Kidney tubule cell (primary cell): ENCODE measurements at regions not wholly inside any gene's neighbourhood (a gene's known extent, or its start where the extent isn't known, plus 50 kb on each side); places are given as distances from the start of the nearest gene placed in this dataset.
"Not testable (repeated sequence)": the region's sequence is repeated elsewhere in the genome, so short reads cannot be mapped to it uniquely, and the experiment has no call there.

Experiments used
- DNase-seq: peaks from one replicate; pipeline ENCODE4 v3.0.0-alpha.2; 2018; ENCODE audit warnings: low spot score

DNA sequence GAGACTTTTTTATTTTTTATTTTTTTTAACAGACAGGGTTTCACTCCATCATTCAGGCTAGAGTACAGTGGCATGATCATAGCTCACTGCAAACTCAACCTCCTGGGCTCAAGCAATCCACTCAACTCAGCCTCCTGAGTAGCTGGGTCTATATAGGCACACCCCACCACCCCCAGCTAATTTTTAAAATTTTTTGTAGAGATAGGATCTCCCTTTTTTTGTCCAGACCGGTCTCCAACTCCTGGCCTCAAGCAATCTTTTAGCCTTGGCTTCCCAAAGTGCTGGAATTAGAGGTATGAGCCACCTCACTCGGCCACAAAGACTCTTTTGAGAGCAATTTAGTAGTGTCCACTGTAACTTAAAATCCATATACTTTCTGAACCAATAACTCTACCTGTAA, 103.3 kb upstream of the DST start:
- no peak for DNase-seq

DNA sequence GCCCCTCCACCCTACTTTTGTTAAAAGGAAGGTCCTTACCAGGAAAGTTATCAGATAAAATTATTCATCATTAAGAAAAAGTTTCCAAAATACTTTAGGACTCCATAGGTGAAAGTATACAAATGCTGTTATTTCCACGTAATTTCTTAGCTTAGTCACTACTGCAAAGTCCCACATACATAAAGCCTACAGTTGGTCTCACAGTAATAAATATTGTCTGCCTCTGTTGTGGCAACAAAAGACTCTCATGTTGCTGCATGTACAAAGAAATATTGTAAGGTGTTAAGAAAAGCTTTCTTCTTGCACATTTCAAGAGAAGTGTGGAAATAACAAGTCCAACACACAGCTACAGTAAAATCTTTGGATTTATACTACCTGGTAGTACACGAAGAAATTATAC, 102.4 kb upstream of the DST start:
- no peak for DNase-seq

GRCh38 chr6:56744528-56744927, 101.8 kb upstream of the DST start:
- no peak for DNase-seq

DNA sequence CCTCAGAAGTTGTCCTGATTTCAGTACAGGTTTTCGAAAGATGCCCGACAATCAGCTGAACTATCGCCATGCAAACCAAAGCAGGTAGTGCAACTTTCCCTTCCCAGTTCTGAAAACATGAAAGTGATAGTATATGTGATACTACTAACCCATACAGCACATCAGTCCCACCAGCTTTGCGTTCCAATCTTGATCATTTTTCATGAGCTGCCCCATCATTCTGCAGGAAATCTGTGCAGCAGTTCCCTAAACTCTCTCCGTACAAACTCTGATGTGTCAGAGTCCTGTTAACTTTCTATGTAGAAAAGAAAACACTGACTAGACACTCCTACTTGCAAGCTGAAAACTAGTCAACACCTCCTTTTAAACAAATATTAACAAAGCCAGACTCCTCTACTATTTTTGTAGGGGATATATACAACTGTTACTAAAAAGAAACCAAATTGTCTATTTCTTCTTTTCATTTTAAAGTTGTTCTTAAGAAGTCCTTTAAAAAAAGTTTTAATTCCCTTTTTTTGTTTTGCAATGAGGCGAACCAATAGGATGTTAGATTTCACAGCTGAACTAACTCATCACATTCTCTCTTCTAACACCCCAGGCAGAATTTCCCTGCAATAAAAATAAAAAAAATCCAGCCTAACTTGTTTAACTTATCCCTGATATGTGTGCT, 99.6 kb upstream of the DST start:
- peak; percentile 57 for DNase-seq

- DNase-seq, result no peak
Measured at GRCh38 chr6:56741472-56741871, 98.8 kb upstream of the DST start.

DNA sequence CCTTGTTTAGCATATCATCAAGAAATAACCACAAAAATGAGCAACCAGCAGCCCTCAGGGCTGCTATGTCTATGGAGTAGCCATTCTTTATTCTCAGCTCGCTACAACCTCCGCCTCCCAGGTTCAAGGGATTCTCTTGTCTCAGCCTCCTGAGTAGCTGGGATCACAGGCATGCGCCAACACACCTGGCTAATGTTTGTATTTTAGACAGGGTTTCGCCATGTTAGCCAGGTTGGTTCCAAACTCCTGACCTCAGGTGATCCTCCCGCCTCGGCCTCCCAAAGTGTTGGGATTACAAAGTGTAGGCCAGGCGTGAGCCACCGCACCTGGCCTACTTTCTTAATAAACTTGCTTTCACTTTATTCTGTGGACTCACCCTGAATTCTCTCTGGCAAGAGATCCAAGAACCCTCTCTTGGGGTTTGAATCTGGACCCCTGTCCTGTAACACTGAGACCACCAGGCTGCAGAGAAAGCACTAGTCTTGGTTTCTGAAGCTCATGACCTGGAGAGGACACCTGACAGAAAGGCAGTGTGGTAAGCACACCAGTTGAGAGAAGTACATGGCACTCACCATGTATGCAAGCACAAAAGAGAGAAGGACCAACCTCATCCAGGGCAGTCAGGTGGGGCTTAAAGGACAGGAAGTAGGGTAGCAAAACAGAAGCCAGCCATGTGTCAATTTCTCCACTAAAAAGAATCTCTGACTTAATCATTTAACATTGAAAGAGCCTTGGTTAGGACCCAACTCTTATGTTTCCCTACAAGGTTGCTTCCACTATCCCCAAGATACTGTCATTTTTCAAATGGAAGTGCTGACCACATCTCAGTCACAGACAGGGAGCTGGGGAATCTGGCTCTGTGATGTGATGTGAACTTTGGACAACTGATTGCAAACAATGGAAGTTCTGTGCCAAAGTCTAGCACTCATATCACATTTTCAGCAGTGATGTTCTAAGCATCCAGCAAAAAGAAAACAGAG, 97.4 kb upstream of the DST start:
- DNase-seq, result no peak

- DNase-seq, result no peak
Measured at GRCh38 chr6:56736804-56737203, 94.1 kb upstream of the DST start.

DNA sequence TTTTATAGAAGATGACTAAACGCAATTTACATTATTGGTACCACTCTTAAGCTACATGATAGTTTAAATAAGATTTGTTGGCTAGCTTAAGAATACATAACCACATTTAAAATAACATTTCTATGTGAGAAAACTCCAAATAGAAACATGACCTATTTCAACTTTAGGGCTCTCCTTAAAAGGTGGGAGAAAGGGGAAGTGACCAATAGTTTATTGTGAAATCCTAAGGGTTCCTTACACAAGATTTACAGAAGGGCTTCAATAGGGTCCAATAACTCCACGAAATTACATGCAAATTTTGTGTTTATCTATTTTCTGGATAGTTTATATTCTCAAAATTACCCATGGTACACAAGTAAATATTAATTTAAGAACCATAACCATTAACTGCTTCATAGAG, 91.6 kb upstream of the DST start:
- DNase-seq, result no peak

GRCh38 chr6:56733211-56733697, 90.6 kb upstream of the DST start:
- no peak for DNase-seq

DNA sequence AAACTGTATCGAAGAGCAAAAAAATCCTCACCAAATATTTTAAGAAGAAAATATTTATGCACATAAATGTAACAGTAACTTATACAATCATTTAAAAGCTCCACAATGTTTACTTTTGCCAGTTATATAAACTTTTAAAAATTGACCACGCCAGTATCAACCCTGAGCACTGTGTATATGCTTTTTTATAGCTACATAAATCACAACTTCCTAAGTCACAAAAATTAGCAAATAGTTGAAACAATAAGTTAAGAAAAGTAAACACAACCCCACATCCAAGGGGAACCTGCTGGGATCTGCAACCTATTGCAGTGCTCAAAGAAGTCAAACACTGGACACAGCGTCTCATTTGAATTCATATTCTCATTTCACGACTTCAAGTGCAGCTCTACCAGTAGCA, 89.8 kb upstream of the DST start:
- no peak for DNase-seq

GRCh38 chr6:56730663-56731529, 88.2 kb upstream of the DST start:
- peak; percentile 71 for DNase-seq

GRCh38 chr6:56729719-56730118, 87.0 kb upstream of the DST start:
- DNase-seq, result peak; percentile 56

DNA sequence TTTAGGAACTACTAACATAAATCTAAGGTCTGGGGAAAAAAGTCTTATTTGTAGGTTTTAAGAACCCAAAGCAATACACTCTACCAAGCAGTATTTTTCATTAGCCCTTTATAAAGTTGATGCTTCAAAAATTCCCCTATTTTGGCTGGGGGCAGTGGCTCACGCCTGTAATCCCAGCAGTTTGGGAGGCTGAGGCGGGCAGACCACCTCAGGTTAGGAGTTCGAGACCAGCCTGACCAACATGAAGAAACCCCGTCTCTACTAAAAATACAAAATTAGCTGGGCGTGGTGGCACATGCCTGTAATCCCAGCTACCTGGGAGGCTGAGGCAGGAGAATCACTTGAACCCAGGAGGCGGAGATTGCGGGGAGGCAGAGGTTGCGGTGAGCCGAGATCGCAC, 86.5 kb upstream of the DST start:
- not testable (repeated sequence) for DNase-seq

DNA sequence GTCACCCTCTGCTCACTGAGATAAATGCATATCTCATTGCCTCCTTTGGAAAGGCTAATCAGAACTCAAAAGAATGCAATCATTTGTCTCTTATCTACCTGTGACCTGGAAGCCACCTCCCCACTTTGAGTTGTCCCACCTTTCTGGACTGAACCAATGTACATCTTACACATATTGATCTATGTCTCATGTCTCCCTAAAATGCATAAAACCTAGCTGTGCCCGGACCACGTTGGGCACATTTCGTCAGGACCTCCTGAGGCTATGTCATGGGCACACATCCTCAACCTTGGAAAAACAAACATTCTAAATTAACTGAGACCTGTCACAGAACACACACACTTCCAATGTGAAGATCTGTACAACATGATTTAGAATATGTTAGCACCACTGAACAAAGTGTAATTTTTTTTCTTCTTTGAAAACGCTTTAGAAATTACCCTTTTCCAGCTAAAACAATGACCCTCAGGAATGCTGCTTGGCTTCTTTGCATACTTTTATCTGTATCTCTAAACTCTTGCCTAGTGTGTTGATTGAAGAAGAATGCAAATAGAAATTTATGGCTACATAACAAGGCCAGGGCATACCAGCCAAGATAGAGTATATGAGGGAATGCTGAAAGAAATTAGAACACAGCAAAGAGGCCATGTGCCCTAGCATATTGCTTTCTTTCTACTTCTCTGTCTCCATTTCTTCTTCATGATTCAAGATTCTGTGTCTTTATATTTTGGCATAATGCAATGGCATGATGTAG, 84.6 kb upstream of the DST start:
- no peak for DNase-seq

DNA sequence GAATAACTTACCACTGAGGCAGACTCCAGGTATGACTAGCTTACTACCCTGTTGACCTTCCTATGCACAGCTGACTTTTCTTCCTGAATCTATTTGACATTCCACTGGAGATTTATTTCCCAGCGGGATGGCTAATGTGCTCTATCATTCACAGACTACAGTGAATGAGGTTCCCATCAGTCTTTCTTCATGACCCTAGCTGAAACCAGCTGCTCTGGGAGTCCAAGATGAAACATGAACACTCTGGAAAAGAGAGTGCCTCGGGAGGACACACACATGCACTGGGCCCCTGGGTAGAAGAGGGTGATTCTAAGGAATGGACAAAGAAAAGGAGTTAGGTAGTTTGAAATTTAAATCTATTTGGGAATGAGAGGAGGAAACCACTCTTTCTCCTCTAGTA, 82.6 kb upstream of the DST start:
- peak; percentile 13 for DNase-seq

DNA sequence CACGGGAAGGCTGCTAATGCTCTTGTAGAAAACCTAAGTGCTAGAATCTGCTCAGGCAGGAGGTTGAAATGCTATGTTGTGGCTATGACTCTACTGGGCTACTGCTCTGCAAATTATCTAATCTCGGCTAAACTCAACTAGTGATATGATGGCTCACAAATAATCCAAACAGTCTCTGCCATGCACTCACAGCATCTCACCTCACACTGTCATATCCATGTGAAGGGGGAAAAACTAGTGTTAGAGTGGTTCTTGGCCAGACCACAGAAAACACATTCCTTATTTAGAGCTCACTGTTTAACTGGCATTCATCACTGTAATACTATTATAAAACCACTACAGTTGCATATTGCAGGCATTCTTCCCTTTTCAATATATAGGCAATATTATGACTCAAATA, 81.8 kb upstream of the DST start:
- peak; percentile 26 for DNase-seq

- DNase-seq, result no peak
Measured at GRCh38 chr6:56720882-56721281, 78.2 kb upstream of the DST start.

GRCh38 chr6:56720202-56720601, 77.5 kb upstream of the DST start:
- not testable (repeated sequence) for DNase-seq

GRCh38 chr6:56719315-56720058, 76.8 kb upstream of the DST start:
- DNase-seq, result peak; percentile 22

- no peak for DNase-seq
Measured at GRCh38 chr6:56718236-56718635, 75.5 kb upstream of the DST start.

GRCh38 chr6:56716229-56716628, 73.5 kb upstream of the DST start:
- no peak for DNase-seq
